GM18517 (cell line): ENCODE measurements at regions not wholly inside any gene's neighbourhood (a gene's known extent, or its start where the extent isn't known, plus 50 kb on each side); places are given as distances from the start of the nearest gene placed in this dataset.
"Not testable (repeated sequence)": the region's sequence is repeated elsewhere in the genome, so short reads cannot be mapped to it uniquely, and the experiment has no call there.

ENCODE experiments used
- ATAC-seq: cut with Tn5 transposase; IDR thresholded peaks from one replicate; pipeline ENCODE4 v1.9.1; 2021; ENCODE audit warnings: mild to moderate bottlenecking, moderate library complexity; ENCODE audit not compliant: unreplicated experiment

DNA sequence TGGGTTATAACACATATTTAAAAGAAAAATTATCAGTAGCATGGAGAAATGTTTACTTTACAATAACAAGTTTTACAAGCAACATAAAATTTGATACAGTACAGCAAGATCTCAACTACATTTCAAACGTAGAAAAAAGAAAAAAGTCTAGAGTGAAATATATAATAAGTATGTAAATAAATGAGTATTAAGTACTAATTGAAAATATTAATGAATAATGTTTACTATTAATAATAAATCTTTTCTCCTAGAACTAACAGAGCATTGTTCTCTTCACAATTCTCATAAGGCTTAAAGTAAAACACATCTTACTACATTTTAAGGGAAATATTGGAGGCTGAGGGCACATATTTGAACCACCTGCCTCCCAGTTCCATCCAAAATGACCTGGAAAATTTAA, 72.1 kb downstream of the TMEM212 start:
- ATAC-seq = no peak

DNA sequence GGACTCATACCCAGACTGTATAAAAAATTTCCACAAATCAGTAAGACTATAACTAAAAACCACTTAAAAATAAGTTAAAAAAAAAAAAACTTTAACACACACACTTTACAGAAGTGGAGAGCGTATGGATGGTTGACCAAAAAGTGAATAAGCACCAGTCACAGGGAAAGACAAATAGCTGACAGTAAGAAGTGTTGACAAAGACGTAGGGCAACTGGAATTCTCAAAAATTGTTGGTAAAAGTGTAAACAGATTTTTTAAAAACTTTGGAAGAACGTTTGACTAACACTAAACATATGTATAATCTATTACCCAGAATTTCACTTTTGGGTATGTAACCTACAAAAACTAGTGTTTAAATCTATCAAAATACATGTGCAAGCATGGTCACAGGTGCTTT, 73.7 kb downstream of the TMEM212 start:
- no peak for ATAC-seq

DNA sequence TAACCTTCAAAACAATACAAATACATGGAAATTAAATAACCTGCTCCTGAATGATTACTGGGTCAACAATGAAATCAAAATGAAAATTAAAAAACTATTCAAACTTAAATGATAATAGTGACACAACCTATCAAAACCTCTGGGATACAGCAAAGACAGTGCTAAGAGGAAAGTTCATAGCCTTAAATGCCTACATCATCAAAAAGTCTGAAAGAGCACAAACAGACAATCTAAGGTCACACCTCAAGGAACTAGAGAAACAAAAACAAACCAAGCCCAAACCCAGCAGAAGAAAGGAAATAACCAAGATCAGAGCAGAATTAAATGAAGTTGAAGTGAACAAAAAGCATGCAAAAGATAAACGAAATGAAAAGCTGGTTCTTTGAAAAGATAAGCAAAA, 79.5 kb downstream of the TMEM212 start:
- ATAC-seq = not testable (repeated sequence)

DNA sequence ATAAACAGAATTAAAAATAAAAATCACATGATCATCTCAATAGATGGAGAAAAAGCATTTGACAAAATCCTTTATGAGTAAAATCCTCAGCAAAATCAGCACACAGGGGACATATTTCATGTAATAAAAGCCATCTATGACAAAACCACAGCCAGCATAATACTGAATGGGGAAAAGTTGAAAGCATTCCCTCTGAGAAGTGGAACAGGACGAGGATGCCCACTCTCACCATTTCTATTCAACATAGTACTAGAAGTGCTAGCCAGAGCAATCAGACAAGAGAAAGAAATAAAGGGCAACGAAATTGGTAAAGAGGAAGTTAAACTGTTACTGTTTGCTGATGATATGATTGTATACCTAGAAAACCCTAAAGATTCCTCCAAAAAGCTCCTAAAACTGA, 80.5 kb downstream of the TMEM212 start:
- ATAC-seq = not testable (repeated sequence)

DNA sequence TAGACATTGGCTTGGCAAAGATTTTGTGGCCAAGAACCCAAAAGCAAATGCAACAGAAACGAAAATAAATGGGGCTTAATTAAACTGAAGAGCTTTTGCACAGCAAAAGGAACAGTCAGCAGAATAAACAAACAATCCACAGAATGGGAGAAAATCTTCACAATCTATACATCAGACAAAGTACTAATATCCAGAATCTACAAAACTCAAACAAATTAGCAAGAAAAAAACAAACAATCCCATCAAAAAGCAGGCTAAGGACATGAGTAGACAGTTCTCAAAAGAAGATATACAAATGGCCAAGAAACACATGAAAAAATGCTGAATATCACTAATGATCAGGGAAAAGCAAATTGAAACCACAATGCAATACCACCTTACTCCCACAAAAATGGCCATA, 81.7 kb downstream of the TMEM212 start:
- not testable (repeated sequence) for ATAC-seq

DNA sequence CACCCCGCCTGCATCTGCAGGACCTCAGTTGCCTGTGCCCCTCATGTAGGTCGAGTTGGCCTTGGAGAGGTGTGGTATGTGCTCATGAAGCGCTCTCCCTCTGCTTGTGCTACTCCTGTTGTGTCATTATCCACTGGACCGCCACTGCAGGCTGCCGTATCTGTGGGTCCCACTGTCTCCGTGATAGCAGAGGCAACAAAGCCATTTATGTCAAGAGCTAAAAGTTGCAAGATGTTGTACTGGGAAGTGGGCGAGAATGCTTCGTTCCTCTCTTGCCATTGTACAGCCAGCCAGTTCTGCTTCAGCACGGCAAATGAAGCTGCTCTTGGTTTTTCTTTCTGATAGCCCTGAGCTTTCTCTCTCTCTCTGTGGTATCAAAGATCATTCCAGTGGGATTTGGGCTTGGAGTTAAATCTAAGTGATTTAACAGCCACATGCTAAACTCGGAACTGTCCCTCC, 89.0 kb downstream of the TMEM212 start:
- ATAC-seq = no peak

DNA sequence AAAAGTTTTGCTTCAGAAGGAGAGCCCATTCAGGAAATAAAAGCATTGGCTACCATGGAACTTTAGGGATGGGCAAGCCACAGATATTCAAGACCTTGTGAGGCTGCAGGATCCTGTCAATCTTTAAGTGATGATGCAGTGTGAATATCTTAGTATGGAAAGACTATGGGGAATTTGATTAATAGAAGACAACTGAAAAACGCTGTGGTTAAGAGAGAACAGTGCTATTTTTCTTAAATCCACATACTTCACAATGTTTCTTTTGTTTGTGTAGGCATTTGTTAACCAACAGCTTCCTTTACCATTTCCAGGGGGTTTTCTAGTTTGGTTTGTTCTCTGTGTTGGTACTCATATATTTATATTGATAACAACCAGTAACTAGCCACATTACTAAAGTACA, 90.3 kb downstream of the TMEM212 start:
- no peak for ATAC-seq

DNA sequence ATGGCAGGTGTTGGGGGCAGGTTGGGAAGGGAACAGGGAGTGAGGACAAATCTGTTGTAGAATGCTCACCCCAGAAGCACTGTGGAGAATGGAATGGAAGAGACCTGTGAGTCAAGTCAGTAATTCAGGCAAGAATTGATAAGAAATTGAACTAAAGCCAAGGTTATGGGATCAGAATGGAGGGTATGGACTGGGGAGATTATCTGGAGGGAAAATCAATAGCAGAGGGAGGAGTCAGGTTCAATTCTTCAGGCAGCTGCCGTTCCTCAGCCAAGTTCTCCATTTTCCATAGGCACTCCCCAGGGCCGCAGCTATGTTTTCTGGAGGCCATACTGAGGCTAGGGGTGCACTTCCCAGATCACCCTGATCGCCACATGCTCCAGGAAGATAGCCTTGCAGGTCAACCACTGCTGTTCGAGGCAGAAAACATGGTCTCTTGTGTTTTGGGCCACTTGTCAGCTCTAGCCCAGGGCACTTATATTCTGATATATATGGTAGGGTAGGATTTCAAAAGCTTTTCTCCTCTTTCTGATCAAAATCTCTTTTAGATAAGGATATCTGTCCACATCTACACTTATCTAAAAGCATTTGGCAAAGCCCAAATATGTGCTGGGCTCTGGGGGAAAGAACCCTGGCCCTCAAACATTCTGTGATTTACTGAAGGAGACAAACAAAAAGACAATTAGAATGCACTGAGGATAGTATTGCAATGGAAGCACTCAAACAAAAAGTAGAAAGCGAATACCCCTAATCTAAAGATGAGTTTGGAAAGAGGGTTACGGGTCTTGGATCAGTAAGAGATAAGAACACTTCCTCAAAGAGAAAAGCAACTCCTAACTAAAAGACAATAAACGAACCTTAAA, 92.3 kb downstream of the TMEM212 start:
- ATAC-seq = no peak

DNA sequence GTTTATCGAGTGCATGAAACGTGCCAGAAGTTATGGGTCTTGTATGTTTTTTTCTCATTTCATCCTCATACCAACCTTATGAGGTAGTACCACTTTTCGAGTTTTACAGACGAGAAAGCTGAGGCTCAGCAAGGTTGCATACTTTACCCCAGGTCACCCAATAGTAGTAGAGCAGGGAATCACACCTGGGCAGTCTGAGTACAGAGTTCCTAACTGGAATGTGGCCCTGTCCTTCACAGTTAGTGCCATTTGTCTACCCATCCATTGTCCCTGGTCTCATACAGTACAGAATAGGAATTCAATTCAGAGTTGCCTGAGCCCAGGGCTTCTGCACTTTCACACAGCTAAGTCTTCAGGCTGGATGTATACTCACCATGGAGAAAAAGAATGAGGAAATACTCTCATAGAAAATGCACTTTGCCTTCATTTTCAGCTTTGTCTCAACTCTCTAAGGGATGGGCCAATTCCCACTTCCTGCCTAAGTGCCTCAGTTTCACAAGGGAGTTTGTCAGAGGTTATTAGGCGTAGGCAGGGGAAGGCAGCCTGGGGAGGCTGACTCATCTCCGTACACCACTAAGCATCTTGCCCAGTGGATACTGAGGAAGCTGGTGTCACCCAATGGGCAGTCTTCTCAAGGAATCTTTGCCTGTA, 93.2 kb downstream of the TMEM212 start:
- ATAC-seq = no peak

DNA sequence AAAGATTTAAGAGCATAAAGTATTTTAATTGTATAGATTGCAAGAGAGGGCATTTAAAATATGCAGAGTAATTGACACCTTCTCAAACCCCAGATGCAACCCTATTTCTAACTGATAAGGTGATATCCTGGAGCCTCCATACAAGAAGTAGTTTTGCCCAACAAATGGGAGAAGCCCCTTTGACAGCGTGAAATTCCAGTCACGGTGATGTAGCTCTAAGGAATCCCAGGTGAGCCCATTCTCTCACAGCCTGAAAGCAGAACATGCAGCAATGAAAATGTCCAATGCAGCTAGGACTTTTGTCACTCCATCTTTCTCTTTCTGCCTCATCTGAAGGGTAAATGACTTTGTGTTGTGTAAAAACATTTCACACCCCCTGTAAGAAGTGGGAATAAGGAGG, 96.4 kb downstream of the TMEM212 start:
- no peak for ATAC-seq

DNA sequence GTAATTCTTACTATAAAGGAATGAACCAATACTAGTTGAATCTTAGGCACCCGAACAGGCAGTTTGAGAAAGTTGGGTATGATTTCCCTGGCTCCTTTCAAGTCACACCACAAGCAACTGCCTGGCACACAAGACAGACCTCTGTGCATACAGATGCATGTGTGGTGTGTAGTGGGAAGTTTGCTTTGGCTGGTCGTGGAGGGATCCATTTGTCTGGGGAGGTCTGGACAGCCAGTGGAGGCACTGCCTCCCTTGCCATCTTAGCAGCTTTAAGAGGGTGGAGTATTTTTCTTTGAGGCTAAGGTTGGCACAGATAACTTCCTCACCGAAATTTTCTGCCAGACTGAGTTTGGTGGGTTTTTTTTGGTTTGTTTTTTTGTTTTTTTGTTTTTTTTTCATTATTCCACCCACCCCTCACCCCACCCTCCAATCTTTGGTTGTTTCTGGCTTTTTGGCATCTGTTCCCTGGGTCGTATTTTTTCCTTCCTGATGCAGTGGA, 97.1 kb downstream of the TMEM212 start:
- no peak for ATAC-seq

DNA sequence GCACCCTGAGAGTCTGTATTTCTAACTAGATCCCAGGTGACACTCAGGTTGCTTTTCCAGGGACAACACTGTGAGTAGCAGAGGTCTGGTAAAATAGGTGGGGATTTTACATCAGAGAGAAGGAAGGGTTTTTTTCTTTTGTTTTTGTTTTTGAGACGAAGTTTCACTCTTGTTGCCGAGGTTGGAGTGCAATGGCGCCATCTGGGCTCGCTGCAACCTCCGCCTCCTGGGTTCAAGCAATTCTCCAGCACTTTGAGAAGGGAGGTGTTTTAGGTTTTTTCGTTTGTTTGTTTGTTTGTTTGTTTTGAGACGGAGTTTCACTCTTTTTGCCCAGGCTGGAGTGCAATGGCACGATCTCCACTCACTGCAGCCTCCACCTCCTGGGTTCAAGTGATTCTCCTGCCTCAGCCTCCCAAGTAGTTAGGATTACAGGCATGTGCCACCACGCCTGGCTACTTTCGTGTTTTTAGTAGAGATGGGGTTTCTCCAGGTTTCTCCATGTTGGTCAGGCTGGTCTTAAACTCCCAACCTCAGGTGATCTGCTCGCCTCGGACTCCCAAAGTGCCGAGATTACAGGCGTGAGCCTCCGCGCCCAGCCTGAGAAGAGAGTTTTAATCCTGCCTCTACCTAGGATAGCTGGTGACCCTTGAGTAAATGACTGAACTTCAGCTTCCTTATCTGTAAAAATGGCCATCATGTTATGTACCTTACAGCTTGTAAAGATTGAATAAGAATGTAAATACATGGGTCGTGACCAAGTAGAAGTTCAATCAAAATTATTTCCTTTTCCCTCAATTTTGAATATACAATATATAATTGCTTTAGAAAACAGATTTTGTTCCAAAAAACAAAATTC, 95.9 kb upstream of the FNDC3B start:
- no peak for ATAC-seq

DNA sequence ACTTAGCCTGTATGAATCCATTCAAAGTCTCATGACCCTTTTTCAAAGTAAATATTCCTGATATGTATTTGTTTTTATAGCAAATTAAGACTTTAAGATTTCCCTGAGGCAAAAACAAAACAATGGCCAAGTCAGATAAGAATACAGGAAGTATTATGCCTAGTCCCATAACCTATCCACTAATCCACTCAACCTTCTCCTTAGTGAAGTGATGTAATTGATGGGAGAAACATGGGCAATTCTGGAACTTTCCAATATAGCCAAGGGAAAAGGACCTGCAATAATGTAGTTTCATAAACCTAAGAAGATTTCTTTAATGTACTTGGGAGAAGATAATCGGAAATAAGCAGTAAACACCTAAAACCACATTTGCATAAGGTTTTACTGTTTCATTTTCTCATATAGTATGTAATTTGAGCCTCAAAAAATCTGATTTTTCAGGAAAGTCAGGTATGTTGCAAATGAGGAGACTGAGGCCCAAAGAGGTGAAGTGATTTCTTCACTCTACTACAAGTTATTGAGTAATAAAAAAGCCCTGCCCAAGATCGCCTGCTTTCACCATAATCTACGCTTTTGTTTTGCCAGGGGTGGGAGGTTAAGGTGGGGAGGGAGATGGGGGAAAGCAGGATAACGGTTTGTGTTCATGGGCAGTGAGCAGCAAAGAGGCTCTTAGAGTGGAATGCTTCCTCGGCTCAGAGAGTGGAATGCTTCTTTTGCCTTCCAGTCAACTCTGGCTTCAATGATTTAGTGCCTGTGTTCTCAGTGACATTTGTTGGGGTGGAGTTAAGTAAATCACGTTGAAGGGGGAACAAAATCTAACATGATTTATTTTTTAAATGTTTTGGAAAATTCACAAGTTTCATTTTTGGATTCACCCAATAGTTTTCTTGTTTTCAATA, 95.0 kb upstream of the FNDC3B start:
- ATAC-seq = no peak

DNA sequence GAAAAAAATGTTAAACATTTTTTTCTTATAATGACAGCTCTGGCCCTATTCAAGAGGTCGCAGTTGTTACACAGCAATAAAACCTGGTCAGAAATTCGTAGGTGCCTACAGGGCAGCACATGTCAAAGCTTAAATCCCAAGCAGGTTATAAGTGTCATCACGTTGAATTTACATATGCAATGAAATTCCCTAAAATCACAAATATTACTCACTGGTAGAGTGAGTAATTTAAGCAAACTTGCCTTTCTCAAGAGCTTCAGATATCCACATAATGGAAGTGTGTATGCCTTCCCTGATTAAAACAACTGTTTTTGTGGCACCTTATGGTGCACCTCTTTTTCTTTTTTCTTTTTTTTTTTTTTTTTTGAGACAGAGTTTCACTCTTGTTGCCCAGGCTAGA, 90.7 kb upstream of the FNDC3B start:
- no peak for ATAC-seq

DNA sequence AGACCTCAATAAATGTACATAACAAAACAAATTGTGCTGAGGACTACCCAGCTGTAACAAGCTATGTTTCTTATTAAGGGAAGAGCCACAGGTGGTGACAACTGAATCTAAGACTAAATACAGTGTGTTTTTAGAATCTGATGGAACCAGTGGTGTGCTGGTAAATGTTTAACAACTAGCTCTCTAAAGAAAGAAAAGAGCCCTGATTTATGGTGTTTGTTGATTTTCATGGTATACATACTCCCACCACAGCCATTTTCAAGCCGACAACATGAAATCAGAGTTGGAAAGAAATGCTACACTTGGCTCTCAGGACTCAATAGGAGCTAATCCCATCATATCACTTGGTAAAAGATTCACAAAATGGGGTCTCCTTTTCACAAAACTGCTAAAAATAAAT, 89.8 kb upstream of the FNDC3B start:
- no peak for ATAC-seq

DNA sequence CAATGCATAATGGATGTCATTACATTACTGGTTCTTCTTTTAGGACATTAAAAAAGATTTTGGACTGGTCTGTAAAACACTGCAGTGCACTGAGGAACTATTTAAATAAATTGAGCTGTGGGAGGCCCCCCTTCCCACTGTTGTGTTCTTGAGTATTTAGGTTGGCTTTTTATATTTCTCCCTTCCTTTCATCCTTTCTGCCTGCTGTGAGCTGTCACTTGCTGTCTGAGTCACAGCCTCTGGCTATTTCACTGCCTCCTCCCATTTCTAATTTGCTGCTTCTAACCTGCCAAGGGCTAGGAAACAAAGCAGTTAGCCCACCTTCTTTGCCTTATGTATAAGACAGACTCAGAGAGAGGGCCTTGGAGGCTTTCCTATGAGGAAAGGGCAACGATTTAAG, 89.0 kb upstream of the FNDC3B start:
- no peak for ATAC-seq

DNA sequence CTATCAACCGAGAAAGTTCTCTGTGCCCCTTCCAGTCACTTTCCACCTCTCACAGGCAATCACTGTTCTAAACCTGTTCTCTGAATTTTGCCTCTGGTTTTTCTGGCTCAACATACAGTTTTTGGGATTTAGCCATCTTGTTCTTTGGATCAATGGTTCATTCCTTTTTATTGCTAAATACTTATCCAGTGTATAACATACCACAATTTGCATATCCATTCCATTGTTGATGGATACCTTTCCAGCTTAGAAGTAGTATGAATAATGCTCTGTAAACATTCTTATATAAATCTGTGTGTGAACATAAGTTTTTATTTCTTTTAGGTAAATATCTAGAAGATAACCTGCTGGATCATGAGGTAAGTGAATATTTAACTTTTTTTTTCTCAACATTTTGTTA, 87.8 kb upstream of the FNDC3B start:
- no peak for ATAC-seq

DNA sequence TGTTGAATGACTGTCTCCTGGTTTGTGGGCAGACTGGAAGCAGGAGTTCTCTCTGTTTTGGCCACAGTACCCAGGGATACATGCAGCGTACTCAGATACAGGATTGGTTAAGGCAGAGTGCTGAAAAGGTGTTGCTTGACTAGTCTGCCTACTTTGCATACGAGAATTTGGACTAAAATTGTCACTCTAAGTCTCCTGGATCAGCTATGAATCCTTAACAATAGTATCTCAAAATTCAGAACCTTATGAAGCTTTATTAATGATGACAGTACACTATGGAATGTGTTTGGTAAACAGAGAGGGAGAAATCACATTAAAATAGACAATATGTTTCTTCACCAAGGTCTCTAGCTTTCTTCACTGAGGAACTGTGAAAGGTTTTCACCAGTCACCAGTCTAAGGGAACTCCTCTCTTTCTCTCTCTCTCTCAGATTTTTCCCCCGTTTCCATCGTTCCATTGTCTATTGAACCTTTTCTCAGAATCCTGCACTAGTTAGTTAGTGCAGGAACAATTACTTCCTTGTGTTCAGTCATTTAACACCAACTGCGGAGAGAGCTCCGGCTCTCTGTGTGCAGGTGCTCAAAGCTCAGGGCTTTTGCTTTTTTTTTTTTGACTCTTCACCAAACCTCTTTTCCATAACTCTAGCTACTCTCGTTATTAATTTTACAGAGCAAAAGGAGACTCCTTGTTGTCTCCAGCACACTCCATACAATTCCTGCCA, 85.9 kb upstream of the FNDC3B start:
- no peak for ATAC-seq

DNA sequence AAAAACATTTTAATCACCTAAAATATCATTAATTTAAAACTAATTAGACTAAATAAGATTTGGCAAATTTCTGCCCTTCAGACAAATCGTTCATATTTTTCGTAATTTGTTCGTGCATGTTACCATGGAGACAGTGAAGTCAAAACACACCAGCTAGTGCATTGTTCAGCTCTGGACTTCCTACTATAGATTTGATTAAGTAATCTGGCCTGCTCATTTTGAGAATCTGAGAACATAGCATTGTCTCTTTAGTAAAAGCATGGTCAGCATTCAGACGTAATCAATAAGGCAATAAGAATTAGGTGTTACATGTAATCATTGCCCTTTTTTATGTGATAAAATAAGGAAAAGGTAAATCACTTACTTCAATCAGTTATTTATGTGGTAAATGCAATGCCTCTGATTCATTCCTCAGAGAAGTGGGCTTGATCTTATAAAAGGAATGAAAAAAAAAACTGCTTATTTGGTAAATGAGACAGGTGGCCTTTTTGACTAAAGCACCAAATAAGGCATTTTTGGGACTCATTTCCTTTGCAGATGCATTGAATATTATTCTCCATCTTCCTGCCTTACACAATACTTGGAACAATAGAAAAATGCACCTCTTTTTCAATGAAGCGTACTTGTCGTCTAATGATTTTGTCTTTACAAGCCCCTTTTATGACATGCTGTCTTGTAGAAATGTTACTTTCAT, 84.5 kb upstream of the FNDC3B start:
- ATAC-seq = no peak
